ENCODE measurements at regions not wholly inside any gene's neighbourhood (a gene's known extent, or its start where the extent isn't known, plus 50 kb on each side); places are given as distances from the start of the nearest gene placed in this dataset.

GRCh38 chr12:74245458-74245857 is 292.2 kb upstream of the ATXN7L3B start:
- TF ChIP-seq SIN3A (IDR thresholded peaks at IDR 0.05; ENCODE audit: borderline replicate concordance, insufficient read depth, low read depth, low read length): no peak
- TF ChIP-seq CTCF (IDR thresholded peaks at IDR 0.05): no peak
- no peak for TF ChIP-seq REST (IDR thresholded peaks at IDR 0.05; ENCODE audit: insufficient read depth in 1 of 2, low read depth in 2 of 2, low read length in 1 of 2)
- no peak for TF ChIP-seq POLR2AphosphoS5 (IDR thresholded peaks at IDR 0.05; ENCODE audit: low read depth, low read length)
- no peak for TF ChIP-seq TCF7L2 (IDR thresholded peaks at IDR 0.05; ENCODE audit: low read depth, low read length)

Data from Panc1 (cell line).